Activated CD8-positive, alpha-beta T cell treated with anti-CD3 and anti-CD28 coated beads for 36 hours (primary cell): ENCODE measurements at regions not wholly inside any gene's neighbourhood (a gene's known extent, or its start where the extent isn't known, plus 50 kb on each side); places are given as distances from the start of the nearest gene placed in this dataset.

Experiments
- ATAC-seq: fragments of 200-7000 bp; cut with Tn5 transposase; one replicate; pipeline ENCODE4 v1.10.0; 2021; ENCODE audit warnings: mild to moderate bottlenecking, moderate library complexity
- CTCF ChIA-PET: fragments of 350-600 bp; sonication (Branson Sonifier 250); formaldehyde crosslinking; loops from one replicate; lab custom pipeline; 2021; ENCODE audit warnings: antibody characterized with exemption; lab: Charles Lee
- POLR2A ChIA-PET: fragments of 350-600 bp; sonication (Branson Sonifier 250); formaldehyde crosslinking; loops from one replicate; lab custom pipeline; 2021; ENCODE audit warnings: antibody characterized with exemption; lab: Charles Lee
- DNase-seq: peaks from one replicate; pipeline ENCODE4 v3.0.0-alpha.2; 2020
- H3K27ac Mint-ChIP-seq: one replicate; pipeline ENCODE4 v1.8.0; 2021; ENCODE audit warnings: mild to moderate bottlenecking, mixed read lengths
- H3K27me3 Mint-ChIP-seq: one replicate; pipeline ENCODE4 v1.8.0; 2021; ENCODE audit warnings: mixed read lengths
- H3K36me3 Mint-ChIP-seq: one replicate; pipeline ENCODE4 v1.8.0; 2021; ENCODE audit warnings: low read depth, mixed read lengths
- H3K4me1 Mint-ChIP-seq: one replicate; pipeline ENCODE4 v1.8.0; 2021; ENCODE audit warnings: low read depth, mixed read lengths
- H3K4me3 Mint-ChIP-seq: one replicate; pipeline ENCODE4 v1.8.0; 2021; ENCODE audit warnings: mild to moderate bottlenecking, moderate library complexity, mixed read lengths
- H3K9me3 Mint-ChIP-seq: one replicate; pipeline ENCODE4 v1.8.0; 2021; ENCODE audit warnings: mixed read lengths
- intact Hi-C: fragments of 100-400 bp; cut with micrococcal nuclease; formaldehyde crosslinking; loops from one replicate; pipeline ENCODE4 v1.10.0; 2022
- TF ChIP-seq, protein P1 (sequence below): fragments of 200-600 bp; IDR thresholded peaks from one replicate; pipeline ENCODE4 v1.8.0; 2022; ENCODE audit warnings: antibody characterized with exemption, mild to moderate bottlenecking

DNA sequence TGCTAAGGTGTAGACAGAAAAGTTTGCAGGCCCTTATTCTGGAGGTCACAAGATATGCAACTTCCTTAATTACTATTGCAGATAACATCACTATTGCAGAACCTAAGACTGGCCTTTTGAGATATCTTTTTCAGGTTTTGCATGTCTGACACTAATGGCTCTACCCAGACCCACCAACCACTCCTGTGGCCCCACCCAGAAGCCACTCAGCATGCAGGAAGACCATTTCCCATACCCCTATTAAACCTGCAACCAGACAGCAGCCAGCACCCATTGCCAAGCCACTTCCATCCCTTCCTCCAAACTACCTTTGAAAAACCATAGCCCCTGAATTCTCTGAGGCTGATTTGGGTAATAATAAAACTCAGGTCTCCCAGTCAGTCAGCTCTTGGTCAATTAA, 297.6 kb downstream of the SLITRK6 start:
- POLR2A ChIA-PET = no interaction called here
- no peaks in the 10 kb centered on the region for H3K9me3 Mint-ChIP-seq
- TF ChIP-seq, protein P1, sequence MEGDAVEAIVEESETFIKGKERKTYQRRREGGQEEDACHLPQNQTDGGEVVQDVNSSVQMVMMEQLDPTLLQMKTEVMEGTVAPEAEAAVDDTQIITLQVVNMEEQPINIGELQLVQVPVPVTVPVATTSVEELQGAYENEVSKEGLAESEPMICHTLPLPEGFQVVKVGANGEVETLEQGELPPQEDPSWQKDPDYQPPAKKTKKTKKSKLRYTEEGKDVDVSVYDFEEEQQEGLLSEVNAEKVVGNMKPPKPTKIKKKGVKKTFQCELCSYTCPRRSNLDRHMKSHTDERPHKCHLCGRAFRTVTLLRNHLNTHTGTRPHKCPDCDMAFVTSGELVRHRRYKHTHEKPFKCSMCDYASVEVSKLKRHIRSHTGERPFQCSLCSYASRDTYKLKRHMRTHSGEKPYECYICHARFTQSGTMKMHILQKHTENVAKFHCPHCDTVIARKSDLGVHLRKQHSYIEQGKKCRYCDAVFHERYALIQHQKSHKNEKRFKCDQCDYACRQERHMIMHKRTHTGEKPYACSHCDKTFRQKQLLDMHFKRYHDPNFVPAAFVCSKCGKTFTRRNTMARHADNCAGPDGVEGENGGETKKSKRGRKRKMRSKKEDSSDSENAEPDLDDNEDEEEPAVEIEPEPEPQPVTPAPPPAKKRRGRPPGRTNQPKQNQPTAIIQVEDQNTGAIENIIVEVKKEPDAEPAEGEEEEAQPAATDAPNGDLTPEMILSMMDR = no peak
- intact Hi-C loops = no loop called here
- H3K36me3 Mint-ChIP-seq = no peaks in the 10 kb centered on the region
- no peak overlapping the region for H3K4me3 Mint-ChIP-seq
- H3K27ac Mint-ChIP-seq = no peak overlapping the region
- CTCF ChIA-PET = interaction anchor here (0.5 kb wide), 1 partner anchor 84 kb away, joined by 3 read pairs; no protein-coding TSS in a partner anchor
- ATAC-seq (no peak), DNase-seq (no peak)
- no peaks in the 10 kb centered on the region for H3K27me3 Mint-ChIP-seq
- H3K4me1 Mint-ChIP-seq = no peaks in the 10 kb centered on the region

DNA sequence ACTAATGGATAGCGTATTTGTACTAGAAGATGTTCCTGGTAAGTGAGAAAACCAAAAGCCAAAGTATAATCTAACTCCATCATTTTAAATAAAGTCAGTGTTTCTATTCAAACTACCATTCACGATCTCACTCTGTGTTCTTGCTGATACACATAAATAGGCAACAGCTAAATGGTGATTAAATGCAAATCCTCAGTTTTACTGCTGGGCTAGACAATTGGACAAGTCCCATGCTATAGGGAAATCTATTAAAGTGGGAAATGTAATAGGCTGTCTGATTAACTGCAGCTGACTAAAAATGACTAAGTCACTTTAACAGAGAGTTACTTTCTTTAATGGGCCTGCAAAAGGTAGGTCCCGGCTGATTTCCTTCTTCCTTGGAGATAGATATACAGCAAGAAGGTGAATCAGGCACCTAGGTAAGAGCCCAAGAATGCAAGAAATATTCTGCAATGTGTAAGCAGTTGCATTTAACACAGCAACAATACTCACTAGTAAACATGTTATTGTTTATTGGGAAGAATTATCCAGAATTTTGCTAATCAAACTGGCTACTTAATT, 298.4 kb downstream of the SLITRK6 start:
- no peak overlapping the region for H3K4me3 Mint-ChIP-seq
- DNase-seq = no peak
- ChIA-PET POLR2A (no interaction called here), CTCF (no interaction called here)
- intact Hi-C loops = no loop called here
- H3K4me1 Mint-ChIP-seq = no peaks in the 10 kb centered on the region
- peaks cover 2% of the 10 kb centered on the region for H3K9me3 Mint-ChIP-seq
- H3K27me3 Mint-ChIP-seq = no peaks in the 10 kb centered on the region
- TF ChIP-seq, protein P1 = no peak
- H3K36me3 Mint-ChIP-seq = no peaks in the 10 kb centered on the region
- ATAC-seq = no peak
- H3K27ac Mint-ChIP-seq = no peak overlapping the region

DNA sequence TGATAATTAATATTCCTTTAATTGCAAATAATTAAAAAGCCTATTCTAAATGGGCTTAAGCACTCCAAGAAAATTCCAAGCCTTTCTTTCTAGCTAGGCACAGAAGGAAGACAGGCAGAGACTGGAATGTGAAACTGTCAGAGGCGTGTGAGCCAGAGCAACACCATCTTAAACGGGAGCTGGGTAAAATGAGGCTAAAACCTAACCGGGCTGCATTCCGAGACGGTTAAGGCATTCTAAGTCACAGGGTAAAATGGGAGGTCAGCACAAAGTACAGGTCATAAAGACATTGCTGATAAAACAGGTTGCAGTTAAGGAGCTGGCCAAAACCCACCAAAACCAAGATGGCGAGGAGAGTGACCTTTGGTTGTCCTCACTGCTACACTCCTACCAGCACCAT, 300.4 kb downstream of the SLITRK6 start:
- ChIA-PET POLR2A (no interaction called here), CTCF (no interaction called here)
- Mint-ChIP-seq H3K4me1 (no peaks in the 10 kb centered on the region), H3K36me3 (no peaks in the 10 kb centered on the region), H3K27ac (no peak overlapping the region), H3K27me3 (no peaks in the 10 kb centered on the region), H3K9me3 (peaks cover 2% of the 10 kb centered on the region), H3K4me3 (no peak overlapping the region)
- no peak for DNase-seq
- TF ChIP-seq, protein P1 = no peak
- intact Hi-C loops = no loop called here
- no peak for ATAC-seq

DNA sequence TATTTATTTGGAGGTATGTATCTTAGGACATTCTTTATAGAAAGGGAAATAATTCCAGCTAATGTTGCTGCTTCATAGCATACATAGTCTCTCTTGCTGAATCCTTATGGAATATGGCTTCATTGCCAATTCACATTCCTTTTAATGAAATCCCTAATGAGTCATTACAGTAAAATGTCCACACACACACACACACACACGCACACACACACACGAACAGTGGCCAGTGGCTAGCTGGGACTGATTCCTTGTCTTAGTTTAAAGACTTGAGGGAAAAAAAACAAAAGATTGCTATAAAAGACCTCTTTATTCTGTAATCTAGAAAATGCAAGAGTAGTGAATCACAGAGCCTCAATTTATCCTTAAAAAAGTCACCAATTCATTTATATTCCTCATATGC, 301.6 kb downstream of the SLITRK6 start:
- Mint-ChIP-seq H3K27me3 (no peaks in the 10 kb centered on the region), H3K27ac (no peak overlapping the region), H3K4me1 (no peaks in the 10 kb centered on the region), H3K9me3 (peaks cover 2% of the 10 kb centered on the region), H3K4me3 (no peak overlapping the region), H3K36me3 (no peaks in the 10 kb centered on the region)
- no peak for ATAC-seq
- TF ChIP-seq, protein P1 = no peak
- ChIA-PET POLR2A (no interaction called here), CTCF (no interaction called here)
- intact Hi-C loops = no loop called here
- DNase-seq = no peak

DNA sequence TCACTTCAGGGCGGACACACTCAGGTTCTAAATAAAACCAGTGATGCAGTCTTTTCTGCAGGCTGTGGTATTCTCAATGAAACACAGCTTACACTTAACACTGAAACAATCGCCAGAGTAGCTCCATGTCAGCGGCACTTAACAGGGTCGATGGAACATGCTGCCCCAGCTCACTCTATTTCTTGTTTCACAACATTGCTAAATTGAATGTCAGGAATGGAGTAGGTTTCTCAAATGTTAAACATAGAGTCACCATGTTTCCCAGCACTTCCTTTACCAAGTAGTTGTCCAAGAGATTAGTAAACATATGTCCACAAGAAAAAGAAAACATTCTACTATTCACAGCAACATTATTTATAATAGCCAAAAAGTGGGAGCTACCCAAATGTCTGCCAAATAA, 306.9 kb downstream of the SLITRK6 start:
- TF ChIP-seq, protein P1 = no peak
- Mint-ChIP-seq H3K4me3 (no peak overlapping the region), H3K9me3 (peaks cover 2% of the 10 kb centered on the region), H3K4me1 (no peaks in the 10 kb centered on the region), H3K27ac (no peak overlapping the region), H3K36me3 (no peaks in the 10 kb centered on the region), H3K27me3 (no peaks in the 10 kb centered on the region)
- ChIA-PET CTCF (no interaction called here), POLR2A (no interaction called here)
- no peak for DNase-seq
- intact Hi-C loops = no loop called here
- ATAC-seq = no peak
